ENCODE measurements at regions not wholly inside any gene's neighbourhood (a gene's known extent, or its start where the extent isn't known, plus 50 kb on each side); places are given as distances from the start of the nearest gene placed in this dataset.

GRCh38 chr3:117887031-117887430, 1147.6 kb downstream of the IGSF11 start:
- Histone ChIP-seq H3K27ac (ENCODE audit: low read depth in 1 of 2, low read length in 1 of 2) (no peak overlapping the region), H3K4me1 (ENCODE audit: control insufficient read depth in 5 of 5, insufficient read depth in 5 of 5, low read length in 5 of 5) (no peaks in the 10 kb centered on the region), H3K4me3 (no peak overlapping the region), H3K36me3 (ENCODE audit: control insufficient read depth in 4 of 4, insufficient read depth in 4 of 4, low read length in 4 of 4) (no peaks in the 10 kb centered on the region), H3K9ac (ENCODE audit: insufficient read depth in 1 of 2, low read length in 2 of 2) (no peak overlapping the region), H3K27me3 (ENCODE audit: control insufficient read depth in 3 of 3, insufficient read depth in 3 of 3, low read length in 2 of 3) (no peaks in the 10 kb centered on the region), H3K9me3 (ENCODE audit: control insufficient read depth in 4 of 4, insufficient read depth in 3 of 4, low read length in 3 of 4) (no peaks in the 10 kb centered on the region)
- 83 to 91% methylated on average over 3 of the region's 3 CpGs for WGBS, 2 donors
- DNase-seq (no peak), ATAC-seq (ENCODE audit: insufficient read depth, low FRiP score) (no peak)
- TF ChIP-seq CTCF (IDR thresholded peaks at IDR 0.05; ENCODE audit: control extremely low read depth, extremely low read depth): no peak

- Histone ChIP-seq H3K36me3 (ENCODE audit: control insufficient read depth in 4 of 4, insufficient read depth in 4 of 4, low read length in 4 of 4) (no peaks in the 10 kb centered on the region), H3K4me3 (no peak overlapping the region), H3K4me1 (ENCODE audit: control insufficient read depth in 5 of 5, insufficient read depth in 5 of 5, low read length in 5 of 5) (no peaks in the 10 kb centered on the region), H3K27me3 (ENCODE audit: control insufficient read depth in 3 of 3, insufficient read depth in 3 of 3, low read length in 2 of 3) (no peaks in the 10 kb centered on the region), H3K9me3 (ENCODE audit: control insufficient read depth in 4 of 4, insufficient read depth in 3 of 4, low read length in 3 of 4) (no peaks in the 10 kb centered on the region), H3K27ac (ENCODE audit: low read depth in 1 of 2, low read length in 1 of 2) (no peak overlapping the region), H3K9ac (ENCODE audit: insufficient read depth in 1 of 2, low read length in 2 of 2) (no peak overlapping the region)
- ATAC-seq (ENCODE audit: insufficient read depth, low FRiP score) (no peak), DNase-seq (no peak)
- no peak for TF ChIP-seq CTCF (IDR thresholded peaks at IDR 0.05; ENCODE audit: control extremely low read depth, extremely low read depth)
- 57 to 67% methylated on average over 4 of the region's 4 CpGs for WGBS, 2 donors
These were observed 1146.7 kb downstream of the IGSF11 start for GRCh38 chr3:117887901-117888300.

- no peak overlapping the region for H3K9ac ChIP-seq (ENCODE audit: insufficient read depth in 1 of 2, low read length in 2 of 2)
- H3K27ac ChIP-seq (ENCODE audit: low read depth in 1 of 2, low read length in 1 of 2): no peak overlapping the region
- 77 to 81% methylated on average over 3 of the region's 3 CpGs for WGBS, 2 donors
- H3K36me3 ChIP-seq (ENCODE audit: control insufficient read depth in 4 of 4, insufficient read depth in 4 of 4, low read length in 4 of 4): no peaks in the 10 kb centered on the region
- no peak overlapping the region for H3K4me3 ChIP-seq
- TF ChIP-seq CTCF (IDR thresholded peaks at IDR 0.05; ENCODE audit: control extremely low read depth, extremely low read depth): no peak
- H3K4me1 ChIP-seq (ENCODE audit: control insufficient read depth in 5 of 5, insufficient read depth in 5 of 5, low read length in 5 of 5): no peaks in the 10 kb centered on the region
- H3K27me3 ChIP-seq (ENCODE audit: control insufficient read depth in 3 of 3, insufficient read depth in 3 of 3, low read length in 2 of 3): no peaks in the 10 kb centered on the region
- DNase-seq (no peak), ATAC-seq (ENCODE audit: insufficient read depth, low FRiP score) (peak; percentile 45)
- H3K9me3 ChIP-seq (ENCODE audit: control insufficient read depth in 4 of 4, insufficient read depth in 3 of 4, low read length in 3 of 4): peaks cover 0 to 5% (median 0%) of the 10 kb centered on the region in 4 donors
These were observed 1142.2 kb downstream of the IGSF11 start for GRCh38 chr3:117892431-117892841.

- H3K4me3 ChIP-seq: no peak overlapping the region
- no peak for TF ChIP-seq CTCF (IDR thresholded peaks at IDR 0.05; ENCODE audit: control extremely low read depth, extremely low read depth)
- no peak overlapping the region for H3K27ac ChIP-seq (ENCODE audit: low read depth in 1 of 2, low read length in 1 of 2)
- H3K4me1 ChIP-seq (ENCODE audit: control insufficient read depth in 5 of 5, insufficient read depth in 5 of 5, low read length in 5 of 5): no peaks in the 10 kb centered on the region
- DNase-seq (peak in 2 of 3 donors; percentile 16 to 28), ATAC-seq (ENCODE audit: insufficient read depth, low FRiP score) (no peak)
- no peaks in the 10 kb centered on the region for H3K36me3 ChIP-seq (ENCODE audit: control insufficient read depth in 4 of 4, insufficient read depth in 4 of 4, low read length in 4 of 4)
- no peak overlapping the region for H3K9ac ChIP-seq (ENCODE audit: insufficient read depth in 1 of 2, low read length in 2 of 2)
- H3K9me3 ChIP-seq (ENCODE audit: control insufficient read depth in 4 of 4, insufficient read depth in 3 of 4, low read length in 3 of 4): peaks cover 0 to 10% (median 2%) of the 10 kb centered on the region in 4 donors
- no peaks in the 10 kb centered on the region for H3K27me3 ChIP-seq (ENCODE audit: control insufficient read depth in 3 of 3, insufficient read depth in 3 of 3, low read length in 2 of 3)
These were observed 1141.6 kb downstream of the IGSF11 start for GRCh38 chr3:117893001-117893400.
